ENCODE measurements at regions not wholly inside any gene's neighbourhood (a gene's known extent, or its start where the extent isn't known, plus 50 kb on each side); places are given as distances from the start of the nearest gene placed in this dataset.
"Not testable (repeated sequence)": the region's sequence is repeated elsewhere in the genome, so short reads cannot be mapped to it uniquely, and the experiment has no call there.

- DNase-seq = no peak
These were observed 49.9 kb upstream of the CAPRIN1 start for GRCh38 chr11:34001557-34002064.

- no peak for DNase-seq
These were observed 52.1 kb upstream of the CAPRIN1 start for GRCh38 chr11:33999393-33999792.

GRCh38 chr11:33997584-33998251 is 53.8 kb upstream of the CAPRIN1 start:
- DNase-seq = no peak

GRCh38 chr11:33996498-33997454 is 54.8 kb upstream of the CAPRIN1 start:
- DNase-seq = peak; percentile 74

DNA sequence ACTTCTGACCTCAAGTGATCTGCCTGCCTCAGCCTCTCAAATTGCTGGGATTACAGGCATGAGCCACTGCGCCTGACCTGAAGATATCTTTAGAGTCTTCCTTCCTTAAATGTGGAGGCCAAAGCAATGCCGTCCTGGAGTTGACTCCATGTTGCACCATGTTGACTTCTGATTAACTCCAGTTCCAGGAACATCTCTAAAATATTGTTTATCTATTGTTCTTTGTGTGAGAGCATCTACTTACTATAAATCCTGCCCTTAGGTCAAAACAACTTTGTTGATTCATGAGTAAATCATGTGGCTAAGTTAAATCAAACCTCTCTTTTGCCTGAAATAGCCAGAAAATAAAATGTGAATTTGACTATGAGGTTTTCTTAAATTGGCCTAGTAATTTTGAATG is 56.6 kb upstream of the CAPRIN1 start:
- DNase-seq = no peak

DNA sequence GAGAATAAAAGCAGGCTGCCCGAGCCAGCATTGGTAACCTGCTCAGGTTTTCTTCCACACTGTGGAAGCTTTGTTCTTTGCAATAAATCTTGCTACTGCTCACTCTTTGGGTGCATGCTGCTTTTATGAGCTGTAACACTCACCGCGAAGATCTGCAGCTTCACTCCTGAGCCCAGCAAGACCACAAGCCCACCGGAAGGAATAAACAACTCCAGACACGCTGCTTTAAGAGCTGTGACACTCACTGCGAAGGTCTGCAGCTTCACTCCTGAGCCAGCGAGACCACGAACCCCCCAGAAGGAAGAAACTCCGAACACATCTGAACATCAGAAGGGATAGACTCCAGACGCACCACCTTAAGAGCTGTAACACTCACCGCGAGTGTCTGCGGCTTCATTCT is 60.4 kb upstream of the CAPRIN1 start:
- not testable (repeated sequence) for DNase-seq

DNA sequence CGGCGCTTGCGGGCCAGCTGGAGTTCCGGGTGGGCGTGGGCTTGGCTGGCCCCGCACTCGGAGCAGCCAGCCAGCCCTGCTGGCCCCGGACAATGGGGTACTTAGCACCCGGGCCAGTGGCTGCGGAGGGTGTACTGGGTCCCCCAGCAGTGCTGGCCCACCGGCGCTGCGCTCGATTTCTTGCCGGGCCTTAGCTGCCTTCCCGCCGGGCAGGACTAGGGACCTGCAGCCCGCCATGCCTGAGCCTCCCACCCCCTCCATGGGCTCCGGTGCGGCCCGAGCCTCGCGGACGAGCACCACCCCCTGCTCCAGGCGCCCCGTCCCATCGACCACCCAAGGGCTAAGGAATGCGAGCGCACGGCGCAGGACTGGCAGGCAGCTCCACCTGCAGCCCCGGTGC is 61.4 kb upstream of the CAPRIN1 start:
- DNase-seq = not testable (repeated sequence)

DNA sequence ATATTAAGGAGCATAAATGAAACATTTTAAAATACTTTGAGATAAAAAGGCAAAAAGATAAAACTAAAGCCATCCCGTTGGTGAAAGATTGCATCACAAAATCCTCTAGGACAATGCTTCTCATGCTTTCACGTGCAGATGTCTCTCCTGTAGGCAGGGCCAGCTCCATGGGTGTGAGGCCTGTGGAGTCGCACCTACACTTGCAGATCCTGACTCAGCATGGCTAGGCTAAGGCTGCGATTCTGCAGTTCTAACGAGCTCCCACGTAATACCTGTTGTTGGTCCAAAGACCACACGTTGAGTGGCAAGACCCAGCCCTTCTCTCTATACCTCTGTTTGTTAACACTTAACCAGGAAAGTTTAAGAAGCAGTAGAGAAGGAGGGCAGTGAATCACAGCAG is 62.1 kb upstream of the CAPRIN1 start:
- no peak for DNase-seq

DNA sequence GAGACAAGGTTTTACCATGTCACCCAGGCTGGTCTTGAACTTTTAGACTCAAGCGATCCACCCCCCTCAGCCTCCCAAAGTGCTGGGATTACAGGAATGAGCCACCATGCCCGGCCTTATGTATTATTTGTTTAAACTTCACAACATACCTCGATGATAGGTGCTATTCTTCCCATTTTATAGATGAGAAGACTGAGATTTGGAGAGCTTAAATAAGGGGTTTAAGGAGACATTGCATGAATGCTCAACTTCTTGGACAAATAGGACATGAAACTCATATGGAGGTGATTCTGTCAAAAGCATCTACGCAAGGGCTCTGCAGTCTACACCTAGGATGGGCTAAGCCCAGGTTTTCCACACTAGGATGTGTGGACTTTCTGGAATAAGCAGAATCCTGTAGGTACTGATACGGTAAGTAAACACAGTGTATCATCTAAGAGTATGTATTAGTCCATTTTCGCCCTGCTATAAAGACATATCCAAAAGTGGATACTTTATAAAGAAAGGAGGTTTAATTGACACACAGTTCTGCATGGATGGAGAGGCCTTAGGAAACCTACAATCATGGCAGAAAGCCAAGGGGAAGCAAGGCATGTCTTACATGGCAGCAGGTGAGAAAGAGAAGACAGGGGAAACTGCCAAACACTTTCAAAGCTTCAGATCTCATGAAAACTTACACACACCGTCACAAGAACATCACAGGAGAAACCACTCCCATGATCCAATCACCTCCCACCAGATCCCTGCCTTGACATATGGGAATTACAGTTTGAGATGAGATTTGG is 62.8 kb upstream of the CAPRIN1 start:
- DNase-seq = no peak

DNA sequence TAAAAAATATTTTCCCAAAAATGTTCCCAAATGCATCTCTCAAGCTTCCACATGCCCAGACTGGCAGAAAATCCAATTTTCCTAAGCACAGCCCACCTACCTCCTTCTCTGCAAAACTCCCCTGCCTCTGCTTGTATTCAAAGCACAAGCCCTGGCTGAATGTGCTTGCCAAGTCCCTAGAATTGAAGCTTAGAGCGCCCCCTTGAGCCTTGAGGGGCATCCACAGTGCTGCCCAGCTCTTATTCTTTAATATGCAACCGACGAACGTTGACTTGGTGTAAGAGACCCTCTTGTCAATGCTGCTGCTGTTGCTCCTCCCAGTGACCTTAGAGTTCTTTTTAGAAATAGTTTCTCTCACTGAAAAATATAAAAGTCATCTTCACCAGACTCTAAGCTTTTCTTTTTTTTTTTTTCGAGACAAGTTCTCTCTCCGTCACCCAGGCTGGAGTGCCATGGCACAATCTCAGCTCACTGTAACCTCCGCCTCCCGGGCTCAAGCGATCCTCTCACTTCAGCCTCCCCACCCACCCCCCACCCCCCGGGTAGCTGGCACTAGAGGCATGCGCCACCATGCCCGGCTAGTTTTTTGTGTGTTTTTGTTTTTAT is 63.5 kb upstream of the CAPRIN1 start:
- peak; percentile 87 for DNase-seq

DNA sequence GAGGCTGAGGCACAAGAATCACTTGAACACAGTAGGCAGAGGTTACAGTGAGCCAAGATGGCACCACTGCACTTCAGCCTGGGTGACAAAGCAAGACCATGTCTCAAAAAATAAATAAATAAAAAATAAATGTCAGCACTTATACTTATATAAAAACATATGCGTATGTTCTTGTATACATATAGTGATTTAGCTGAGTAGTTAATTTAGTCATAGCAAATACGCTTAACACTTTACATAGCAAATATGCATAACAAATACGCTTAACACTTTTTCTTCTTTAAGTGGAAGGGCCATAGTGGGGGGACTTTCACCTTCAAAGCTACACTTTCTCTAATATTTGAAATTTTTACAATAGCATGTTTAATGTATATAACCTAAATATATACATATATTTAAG is 64.0 kb upstream of the CAPRIN1 start:
- DNase-seq = no peak

GRCh38 chr11:33986597-33987501 is 64.7 kb upstream of the CAPRIN1 start:
- DNase-seq = not testable (repeated sequence)

GRCh38 chr11:33984682-33985389 is 66.7 kb upstream of the CAPRIN1 start:
- peak; percentile 20 for DNase-seq

DNA sequence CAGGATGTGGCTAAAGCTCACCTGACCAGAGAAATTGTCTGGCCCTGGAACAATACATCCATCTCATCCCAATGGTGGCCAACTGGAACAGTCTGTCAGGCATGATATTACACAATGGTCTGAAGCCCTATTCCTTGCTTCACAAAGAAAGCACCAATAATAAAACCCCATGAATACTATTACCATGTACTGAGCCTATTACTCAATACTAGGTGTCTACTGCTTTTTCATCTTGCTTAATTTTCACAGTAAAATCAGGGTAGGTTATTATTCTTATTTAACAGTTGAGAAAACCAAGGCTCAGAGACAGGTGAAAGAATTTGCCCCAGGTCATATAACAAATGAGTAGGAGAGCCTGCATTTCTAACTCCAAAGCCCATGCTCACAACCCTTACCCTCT is 68.9 kb upstream of the CAPRIN1 start:
- no peak for DNase-seq

GRCh38 chr11:33980897-33981296 is 70.6 kb upstream of the CAPRIN1 start:
- DNase-seq = peak; percentile 17

DNA sequence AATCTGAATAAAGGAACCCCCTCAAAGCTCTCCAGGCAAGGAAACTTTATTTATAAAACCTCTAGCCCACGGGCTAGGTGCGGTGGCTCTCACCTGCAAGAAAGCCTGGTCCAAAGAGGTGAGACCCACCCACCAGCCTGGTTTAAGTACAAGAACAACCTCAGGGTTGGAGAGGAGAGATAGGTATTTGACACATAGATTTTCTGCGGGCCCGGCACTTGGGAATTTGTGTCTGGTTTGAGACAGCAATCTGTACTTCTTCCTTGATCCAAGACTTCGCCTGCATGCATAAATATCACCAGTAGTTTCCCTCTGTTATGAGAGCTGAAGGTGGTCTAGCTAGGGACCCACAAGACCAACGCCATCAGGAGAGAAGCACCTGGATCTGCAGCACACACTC is 73.2 kb upstream of the CAPRIN1 start:
- no peak for DNase-seq

- DNase-seq = no peak
These were observed 73.9 kb upstream of the CAPRIN1 start for GRCh38 chr11:33977676-33978075.

DNA sequence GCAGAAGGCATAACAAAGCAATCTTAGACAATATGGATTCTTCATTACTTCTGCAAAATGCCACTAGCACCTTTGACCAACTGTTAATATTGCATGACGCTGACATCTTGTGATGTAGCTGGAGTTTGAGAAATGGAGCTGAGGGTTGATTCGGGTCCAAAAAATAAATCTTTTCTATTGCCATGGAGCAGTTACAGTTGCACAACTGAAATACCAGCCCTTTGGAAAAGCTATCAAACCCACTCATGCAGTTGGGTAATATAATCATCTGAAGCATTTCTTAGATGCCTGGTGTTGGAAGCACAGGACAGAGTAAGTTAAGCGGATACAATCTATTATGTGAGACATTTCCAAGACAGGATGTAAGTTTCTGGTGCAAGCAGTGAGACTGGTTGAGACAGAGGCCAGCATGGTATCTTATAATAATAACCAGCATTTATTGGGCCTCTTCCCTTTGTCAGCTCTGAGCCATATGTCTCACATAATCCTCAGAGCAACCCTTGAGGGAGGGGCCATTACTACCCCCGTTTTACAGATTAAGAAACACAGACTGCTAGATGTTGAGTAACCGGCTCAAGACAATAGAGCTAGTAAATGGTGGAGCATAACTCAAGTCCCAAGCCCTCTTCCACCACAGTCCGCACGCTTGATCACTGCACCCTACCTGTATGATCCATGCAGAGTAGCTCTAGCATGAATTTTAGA is 74.9 kb upstream of the CAPRIN1 start:
- DNase-seq = peak; percentile 50

GRCh38 chr11:33974804-33975203 is 76.7 kb upstream of the CAPRIN1 start:
- no peak for DNase-seq

DNA sequence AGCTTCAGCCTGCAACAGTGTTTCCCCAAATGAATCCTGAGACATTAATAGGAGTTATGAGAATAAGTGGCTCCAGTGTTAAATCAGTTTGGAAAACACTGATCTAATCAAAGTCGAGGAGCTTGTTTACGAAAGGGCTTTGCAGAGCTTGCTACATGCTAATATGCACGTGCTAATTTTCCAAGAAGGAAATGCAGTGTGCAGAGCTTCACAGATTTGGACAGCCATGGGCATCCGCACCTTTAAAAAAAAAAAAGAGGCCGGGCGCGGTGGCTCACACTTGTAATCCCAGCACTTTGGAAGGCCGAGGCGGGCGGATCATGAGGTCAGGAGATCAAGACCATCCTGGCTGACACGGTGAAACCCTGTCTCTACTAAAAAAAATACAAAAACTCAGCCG is 79.7 kb upstream of the LMO2 start:
- not testable (repeated sequence) for DNase-seq

Data from inflammatory macrophage treated with lipopolysaccharide for 4 hours (primary cell).